ENCODE measurements at regions not wholly inside any gene's neighbourhood (a gene's known extent, or its start where the extent isn't known, plus 50 kb on each side); places are given as distances from the start of the nearest gene placed in this dataset.
"Not testable (repeated sequence)": the region's sequence is repeated elsewhere in the genome, so short reads cannot be mapped to it uniquely, and the experiment has no call there.

DNA sequence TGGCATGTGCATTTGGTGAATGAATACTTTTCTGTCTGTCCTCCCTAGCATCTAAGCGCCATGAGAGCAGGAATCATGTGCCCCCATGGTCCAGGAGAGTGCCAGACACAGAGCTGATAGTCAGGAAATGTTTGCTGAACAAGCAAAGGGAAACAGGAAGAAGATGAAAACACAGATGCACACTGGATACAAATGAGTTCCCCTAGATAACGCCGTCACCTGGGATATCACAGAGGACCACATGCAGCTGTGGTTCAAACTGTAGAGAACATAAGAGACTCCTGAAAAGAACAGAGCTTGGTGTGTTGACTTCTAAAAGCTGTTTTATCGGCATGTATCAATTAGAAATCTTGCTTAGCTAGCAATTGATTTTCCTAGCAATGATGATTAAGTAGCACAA lies 293.7 kb downstream of the BTBD3 start:
- FAIRE-seq: no peak

DNA sequence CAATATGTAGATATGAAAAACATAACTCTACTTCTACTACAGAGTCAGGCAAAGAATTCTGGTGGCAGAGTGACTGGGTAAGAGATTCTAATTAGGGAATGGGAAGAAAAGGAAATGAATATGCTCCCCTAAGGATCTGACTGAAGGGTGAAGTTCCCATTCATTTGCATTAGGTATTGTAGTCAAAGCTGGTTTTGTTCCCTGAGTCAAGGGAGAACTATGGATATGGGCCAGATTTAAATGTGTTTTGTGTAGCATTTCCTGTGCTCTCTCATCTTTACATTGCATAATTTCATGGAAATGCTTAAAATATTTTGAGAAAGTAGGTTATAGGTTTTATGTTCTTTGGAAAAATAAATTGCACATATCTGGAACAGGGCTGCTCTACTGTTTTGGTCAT lies 299.7 kb downstream of the BTBD3 start:
- no peak for FAIRE-seq

GRCh38 chr20:12219798-12220197 lies 302.1 kb downstream of the BTBD3 start:
- no peak for FAIRE-seq

GRCh38 chr20:12223057-12223456 lies 305.4 kb downstream of the BTBD3 start:
- FAIRE-seq: no peak

DNA sequence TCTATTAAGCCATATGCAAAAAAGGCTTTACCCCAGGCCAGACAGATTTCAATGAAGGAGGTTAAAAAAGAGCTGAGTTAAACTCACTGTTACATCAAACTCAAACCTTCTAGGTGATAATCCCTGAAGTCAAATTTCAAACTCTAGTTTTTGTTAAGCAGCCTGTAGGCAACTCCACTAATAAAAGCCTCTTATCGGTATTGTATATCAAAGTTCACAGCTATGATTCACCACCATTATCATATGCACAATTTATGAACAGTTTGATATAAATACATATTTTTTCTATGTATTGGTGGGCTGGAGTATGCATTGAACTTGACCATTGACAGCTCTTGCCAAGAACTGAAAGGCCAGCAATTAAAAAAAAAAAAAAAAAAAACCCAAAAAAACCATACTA lies 308.2 kb downstream of the BTBD3 start:
- FAIRE-seq: no peak

- FAIRE-seq: no peak
Measured at GRCh38 chr20:12229891-12230290, 312.2 kb downstream of the BTBD3 start.

DNA sequence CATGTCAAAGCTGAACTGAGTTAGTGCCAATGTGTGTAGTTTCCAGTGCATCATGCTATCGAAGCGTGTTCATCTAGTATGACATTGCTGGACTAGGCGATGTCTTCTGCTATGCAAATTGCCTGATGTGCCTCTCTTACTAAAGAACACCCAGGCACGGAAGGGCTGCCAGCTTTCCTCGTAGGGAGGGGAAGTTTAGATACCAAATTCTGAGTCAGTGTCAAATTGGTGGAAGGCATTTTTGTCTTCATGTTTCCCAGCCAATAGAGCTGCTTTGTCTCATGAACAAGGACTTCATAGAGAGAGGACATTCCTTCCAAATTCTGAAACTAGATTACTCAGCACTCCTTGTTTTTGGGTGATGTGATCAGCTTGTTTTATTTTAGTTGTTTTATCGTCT lies 320.1 kb downstream of the BTBD3 start:
- peak; percentile 61 for FAIRE-seq

DNA sequence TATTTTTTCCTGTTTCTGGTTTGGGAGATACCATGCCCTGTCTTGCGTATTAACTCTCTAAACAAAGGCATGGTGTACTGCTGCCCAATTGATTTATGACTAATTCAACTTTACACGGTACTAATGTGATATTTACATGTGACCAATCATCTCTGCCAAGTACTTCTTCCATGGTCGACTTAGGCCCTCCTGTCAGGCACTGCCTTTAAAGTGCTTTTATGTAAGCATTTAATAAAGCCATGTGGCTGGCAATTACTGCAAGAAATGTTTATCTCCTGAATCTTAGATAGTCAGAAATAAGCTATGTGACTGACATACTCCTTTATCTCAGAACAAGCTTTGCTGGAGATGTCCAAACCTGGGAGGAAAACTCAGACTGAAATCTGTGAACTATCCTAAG lies 323.4 kb downstream of the BTBD3 start:
- FAIRE-seq: no peak

DNA sequence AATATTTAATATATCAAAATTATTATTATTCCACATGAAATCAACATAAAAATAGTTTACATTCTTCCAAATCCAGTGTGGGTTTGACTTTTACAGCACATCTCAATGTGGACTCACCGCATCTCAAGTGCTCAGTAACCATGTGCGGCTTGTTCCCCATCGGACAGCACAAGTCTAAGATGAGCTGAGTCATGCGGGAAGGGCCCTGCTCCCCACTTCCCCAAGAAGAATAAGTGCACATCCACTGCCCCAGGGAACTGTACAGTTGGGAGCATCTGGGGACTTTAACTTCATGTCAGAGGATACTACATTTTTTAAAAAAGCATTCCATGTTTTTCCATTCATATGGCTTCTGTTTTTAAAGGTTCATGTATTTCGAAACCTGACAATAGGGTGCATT lies 325.6 kb downstream of the BTBD3 start:
- FAIRE-seq: no peak

DNA sequence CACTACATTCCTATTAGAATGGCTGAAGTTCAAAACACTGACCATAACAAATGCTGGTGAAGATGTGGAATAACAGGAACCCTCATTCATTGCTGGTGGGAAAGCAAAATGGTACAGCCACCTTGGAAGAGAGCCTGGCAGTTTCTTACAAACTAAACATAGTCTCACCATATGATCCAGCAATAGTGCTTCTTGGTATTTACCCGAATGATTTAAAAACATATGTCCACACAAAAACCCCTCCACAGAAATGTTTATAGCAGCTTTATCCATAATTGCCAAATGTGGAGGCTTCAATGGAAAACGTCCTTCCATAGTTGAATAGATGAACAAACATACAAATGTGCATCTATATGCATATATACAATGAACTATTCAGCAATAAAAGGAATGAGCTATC lies 330.8 kb downstream of the BTBD3 start:
- no peak for FAIRE-seq

DNA sequence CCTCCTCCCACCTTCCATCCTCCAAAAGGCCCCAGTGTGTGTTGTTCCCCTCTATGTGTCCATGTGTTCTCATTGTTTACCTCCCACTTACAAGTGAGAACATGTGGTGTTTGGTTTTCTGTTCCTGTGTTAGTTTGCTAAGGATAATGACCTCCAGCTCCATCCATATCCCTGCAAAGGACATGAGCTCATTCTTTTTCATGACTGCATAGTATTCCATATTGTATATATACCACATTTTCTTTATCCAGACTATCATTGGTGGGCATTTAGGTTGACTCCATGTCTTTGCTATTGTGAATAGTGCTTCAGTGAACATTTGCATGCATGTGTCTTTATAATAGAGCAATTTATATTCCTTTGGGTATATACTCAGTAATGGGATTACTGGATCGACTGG lies 333.0 kb downstream of the BTBD3 start:
- not testable (repeated sequence) for FAIRE-seq

GRCh38 chr20:12252793-12253192 lies 335.1 kb downstream of the BTBD3 start:
- no peak for FAIRE-seq

- FAIRE-seq: no peak
Measured at GRCh38 chr20:12255461-12255970, 337.8 kb downstream of the BTBD3 start.

DNA sequence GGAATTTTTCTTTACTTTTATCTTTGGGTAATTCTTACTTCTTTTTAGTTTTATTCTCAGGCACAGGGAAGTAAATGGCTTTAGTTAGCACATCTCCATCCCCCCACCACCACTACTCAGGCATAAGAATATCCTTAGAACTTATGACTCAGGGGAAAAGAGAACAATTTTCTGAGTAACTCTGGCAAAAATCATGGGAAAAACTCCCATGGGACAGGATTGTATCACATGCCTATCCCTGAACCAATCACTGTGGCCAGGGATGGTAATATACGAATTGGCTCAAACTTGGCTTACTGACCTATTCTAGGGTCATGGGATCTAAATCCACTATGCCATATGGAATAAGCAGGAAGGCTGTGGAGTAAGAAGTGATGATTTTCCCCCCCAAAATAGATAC lies 339.1 kb downstream of the BTBD3 start:
- no peak for FAIRE-seq

GRCh38 chr20:12262747-12263146 lies 345.1 kb downstream of the BTBD3 start:
- no peak for FAIRE-seq

DNA sequence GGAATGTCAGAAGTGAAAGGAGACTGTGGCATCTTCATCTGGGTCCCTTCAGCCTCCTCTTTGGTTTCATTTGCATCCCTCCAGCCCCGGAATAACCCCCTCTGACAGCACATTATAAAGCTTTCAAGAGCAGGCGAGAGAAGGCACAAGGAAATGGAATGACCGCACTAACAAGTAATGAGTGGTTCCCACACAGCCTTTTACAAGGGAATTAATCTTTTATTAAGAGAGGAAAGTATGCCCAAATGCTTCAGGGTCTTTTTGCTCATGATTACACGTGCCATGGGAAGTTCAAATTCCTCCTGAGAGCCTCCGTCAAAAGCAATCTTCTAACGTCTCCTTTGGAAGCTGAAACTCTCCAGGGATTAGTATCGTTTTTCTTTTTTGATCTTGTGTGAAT lies 347.0 kb downstream of the BTBD3 start:
- no peak for FAIRE-seq

DNA sequence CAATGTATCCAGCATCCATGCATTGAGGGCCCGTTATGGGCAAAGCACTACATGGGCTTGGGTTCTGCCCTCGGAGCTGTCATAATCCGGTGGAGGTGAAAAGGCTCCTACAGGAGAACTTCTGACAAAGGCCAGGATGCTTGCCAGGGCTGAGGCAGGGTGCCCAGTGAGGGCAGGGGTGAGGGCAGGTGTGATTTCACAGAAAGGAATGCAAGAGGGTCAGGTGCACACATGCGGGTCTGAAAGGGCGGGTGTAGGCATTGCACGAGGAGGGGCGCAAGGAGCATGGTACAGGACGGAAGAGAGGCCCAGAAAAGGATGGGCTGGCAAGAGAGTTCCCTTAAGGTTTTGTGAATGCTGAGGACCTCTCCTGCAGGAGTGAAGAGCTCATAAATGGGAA lies 348.0 kb downstream of the BTBD3 start:
- no peak for FAIRE-seq

DNA sequence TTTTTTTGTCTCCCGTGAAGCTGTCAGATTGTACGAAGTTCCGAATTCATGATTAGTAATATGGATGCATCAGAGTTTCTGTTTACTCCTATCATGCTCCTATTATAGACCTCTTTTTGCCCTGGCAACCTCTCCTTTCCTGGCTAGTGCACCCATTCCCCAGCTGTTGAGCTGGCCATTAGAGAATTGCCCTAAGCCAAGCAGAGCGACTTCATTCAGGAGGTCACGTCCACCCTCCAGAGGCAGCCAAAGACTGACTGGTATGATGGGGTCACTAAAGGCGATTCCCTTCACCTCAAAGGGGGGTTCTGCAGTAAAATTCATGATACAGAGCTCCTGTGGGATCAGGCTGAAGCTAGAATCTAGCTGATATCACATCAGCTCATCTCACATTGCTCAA lies 351.9 kb downstream of the BTBD3 start:
- FAIRE-seq: no peak

DNA sequence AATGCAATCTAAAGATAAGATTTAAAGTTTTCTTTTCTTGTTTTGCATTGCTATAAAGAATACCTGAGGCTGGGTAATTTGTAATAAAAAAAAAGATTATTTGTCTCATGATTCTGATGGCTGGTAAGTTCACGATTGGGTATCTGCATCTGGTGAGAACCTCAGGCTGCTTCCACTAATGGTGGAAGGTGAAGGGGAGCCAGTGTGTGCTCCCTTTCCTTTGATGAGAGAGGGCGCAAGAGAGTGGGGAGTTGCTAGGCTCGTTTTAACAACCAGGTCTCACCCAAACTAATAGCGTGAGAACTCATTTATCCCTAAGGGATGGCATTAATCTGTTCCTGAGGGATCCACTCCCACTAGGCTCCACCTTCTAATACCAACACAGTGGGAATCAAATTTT lies 353.2 kb downstream of the BTBD3 start:
- no peak for FAIRE-seq

DNA sequence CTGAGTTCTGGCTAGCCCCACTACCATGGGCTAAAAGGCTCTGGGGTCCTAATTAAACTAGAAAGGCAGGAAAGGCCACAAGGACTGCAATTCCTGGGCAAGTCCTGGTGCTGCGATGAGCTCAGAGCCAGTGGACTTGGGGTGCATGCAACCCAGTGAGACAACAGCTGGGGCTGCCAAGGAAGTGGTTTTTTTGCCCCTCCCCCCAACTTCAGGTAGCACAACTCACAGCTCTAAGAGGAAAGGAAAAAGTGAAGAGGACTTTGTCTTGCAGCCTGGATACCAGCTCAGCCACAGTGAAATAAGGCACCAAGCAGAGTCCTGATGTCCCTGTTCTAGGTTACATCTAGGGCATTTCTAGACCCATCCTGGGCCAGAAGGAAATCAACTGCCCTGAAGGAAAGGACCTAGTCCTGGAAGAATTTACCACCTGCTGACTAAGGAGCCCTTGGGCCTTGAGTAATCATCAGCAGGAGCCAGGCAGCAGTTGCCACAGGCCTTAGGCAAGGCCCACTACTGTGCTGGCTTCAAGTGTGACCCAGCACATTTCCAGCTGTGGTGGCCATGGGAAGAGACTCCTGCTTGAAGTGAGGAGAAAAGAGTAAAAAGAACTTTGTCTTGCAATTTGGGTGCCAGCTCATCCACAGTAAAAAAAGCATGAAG lies 358.4 kb downstream of the BTBD3 start:
- FAIRE-seq: no peak

GRCh38 chr20:12287575-12287974 lies 369.9 kb downstream of the BTBD3 start:
- FAIRE-seq: no peak

- FAIRE-seq: no peak
Measured at GRCh38 chr20:12289465-12289864, 371.8 kb downstream of the BTBD3 start.

- FAIRE-seq: no peak
Measured at GRCh38 chr20:12291386-12291785, 373.7 kb downstream of the BTBD3 start.

GRCh38 chr20:12293900-12294299 lies 376.2 kb downstream of the BTBD3 start:
- no peak for FAIRE-seq

GRCh38 chr20:12294678-12295077 lies 377.0 kb downstream of the BTBD3 start:
- no peak for FAIRE-seq

Data from endometrium (tissue), 2 donors.